ENCODE measurements at regions not wholly inside any gene's neighbourhood (a gene's known extent, or its start where the extent isn't known, plus 50 kb on each side); places are given as distances from the start of the nearest gene placed in this dataset.
"Not testable (repeated sequence)": the region's sequence is repeated elsewhere in the genome, so short reads cannot be mapped to it uniquely, and the experiment has no call there.

GRCh38 chr11:96484361-96484760 lies 94.5 kb downstream of the JRKL start:
- no peak for DNase-seq (ENCODE audit: low read depth, low spot score)
- no peak for FAIRE-seq
- Histone ChIP-seq H3K9me3 (replicated peaks; ENCODE audit: control insufficient read depth, insufficient read depth, low read length) (no peaks in the 10 kb centered on the region), H3K4me2 (ENCODE audit: insufficient read depth, low read length) (no peak overlapping the region), H3K9me1 (replicated peaks; ENCODE audit: control insufficient read depth, extremely low read depth, insufficient read depth, low read length) (no peaks in the 10 kb centered on the region), H3K27ac (ENCODE audit: insufficient read depth, low read depth, low read length) (no peak overlapping the region), H3K36me3 (ENCODE audit: control insufficient read depth in 2 of 2, extremely low read depth in 1 of 2, insufficient read depth in 2 of 2, low read length in 2 of 2) (no peaks in the 10 kb centered on the region), H3K4me3 (replicated peaks in 1 of 3; ENCODE audit: insufficient read depth in 1 of 3, low read depth in 1 of 3, low read length in 3 of 3) (no peak overlapping the region), H3K27me3 (ENCODE audit: control insufficient read depth in 2 of 2, insufficient read depth in 2 of 2, low read length in 2 of 2) (no peaks in the 10 kb centered on the region), H3K4me1 (ENCODE audit: control insufficient read depth, extremely low read depth, insufficient read depth, low read length) (no peaks in the 10 kb centered on the region), H2AFZ (ENCODE audit: low read depth, low read length) (no peak overlapping the region), H4K20me1 (replicated peaks; ENCODE audit: control insufficient read depth, extremely low read depth, insufficient read depth, low read length) (no peaks in the 10 kb centered on the region), H3K79me2 (ENCODE audit: control insufficient read depth, insufficient read depth, low read length) (no peaks in the 10 kb centered on the region), H3K9ac (replicated peaks; ENCODE audit: extremely low read depth, insufficient read depth, low read length) (no peak overlapping the region)
- intact Hi-C loops (cut with micrococcal nuclease) = no loop called here
- CTCF ChIA-PET = interaction anchor here (3.3 kb wide), 1 partner anchor 19 kb away, joined by 23 read pairs; no protein-coding TSS in a partner anchor
- POLR2A ChIA-PET = no interaction called here
- no TSS peak for BruUV-seq (replicated peaks)
- TF ChIP-seq MAX (IDR thresholded peaks at IDR 0.05; ENCODE audit: insufficient read depth, insufficient read length) (no peak), MYC (IDR thresholded peaks at IDR 0.05; ENCODE audit: low read depth, low read length) (no peak), POLR2A (IDR thresholded peaks at IDR 0.05; ENCODE audit: low read depth, low read length) (no peak), POLR2AphosphoS5 (IDR thresholded peaks at IDR 0.05; ENCODE audit: insufficient read depth, low read depth, low read length) (no peak), EZH2 (IDR thresholded peaks at IDR 0.05; ENCODE audit: borderline replicate concordance, low read depth, low read length, severe bottlenecking) (no peak)
- dilution Hi-C loops (cut with MboI; ENCODE audit: extremely low pct_ligation_motif_present, low sequenced_read_pairs) = no loop called here

DNA sequence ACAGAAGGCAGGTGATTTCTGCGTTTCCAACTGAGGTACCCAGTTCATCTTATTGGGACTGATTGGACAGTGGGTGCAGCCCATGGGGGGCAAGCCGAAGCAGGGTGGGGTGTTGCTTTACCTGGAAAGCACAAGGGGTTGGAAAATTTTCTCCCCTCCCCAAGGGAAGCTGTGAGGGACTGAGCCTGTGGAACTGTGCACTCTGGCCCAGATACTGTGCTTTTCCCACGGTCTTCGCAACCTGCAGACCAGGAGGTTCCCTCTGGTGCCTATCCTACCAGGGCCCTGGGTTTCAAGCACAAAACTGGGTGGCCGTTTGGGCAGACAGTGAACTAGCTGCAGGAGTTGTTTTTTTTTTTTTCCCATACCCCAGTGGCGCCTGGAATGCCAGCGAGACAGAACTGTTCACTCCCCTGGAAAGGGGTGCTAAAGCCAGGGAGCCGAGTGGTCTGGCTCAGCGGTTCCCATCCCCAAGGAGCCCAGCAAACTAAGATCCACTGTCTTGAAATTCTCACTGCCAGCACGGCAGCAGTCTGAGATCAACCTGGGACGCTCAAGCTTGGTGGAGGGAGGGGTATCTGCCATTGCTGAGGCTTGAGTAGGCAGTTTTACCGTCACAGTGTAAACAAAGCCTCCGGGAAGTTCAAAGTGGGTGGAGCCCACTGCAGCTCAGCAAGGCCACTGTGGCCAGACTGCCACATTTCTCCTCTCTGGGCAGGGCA lies 97.2 kb downstream of the JRKL start:
- H3K9me3 ChIP-seq (replicated peaks; ENCODE audit: control insufficient read depth, insufficient read depth, low read length) = no peaks in the 10 kb centered on the region
- H3K27ac ChIP-seq (ENCODE audit: insufficient read depth, low read depth, low read length) = no peak overlapping the region
- H3K4me1 ChIP-seq (ENCODE audit: control insufficient read depth, extremely low read depth, insufficient read depth, low read length) = no peaks in the 10 kb centered on the region
- no peak overlapping the region for H3K4me2 ChIP-seq (ENCODE audit: insufficient read depth, low read length)
- no peaks in the 10 kb centered on the region for H3K36me3 ChIP-seq (ENCODE audit: control insufficient read depth in 2 of 2, extremely low read depth in 1 of 2, insufficient read depth in 2 of 2, low read length in 2 of 2)
- POLR2A ChIA-PET = no interaction called here
- CTCF ChIA-PET = interaction anchor here (0.9 kb wide), 1 partner anchor 10 kb away, joined by 3 read pairs; no protein-coding TSS in a partner anchor
- H3K4me3 ChIP-seq (replicated peaks in 1 of 3; ENCODE audit: insufficient read depth in 1 of 3, low read depth in 1 of 3, low read length in 3 of 3) = no peak overlapping the region
- H2AFZ ChIP-seq (ENCODE audit: low read depth, low read length) = no peak overlapping the region
- no peak for FAIRE-seq
- no peaks in the 10 kb centered on the region for H3K79me2 ChIP-seq (ENCODE audit: control insufficient read depth, insufficient read depth, low read length)
- no peaks in the 10 kb centered on the region for H3K27me3 ChIP-seq (ENCODE audit: control insufficient read depth in 2 of 2, insufficient read depth in 2 of 2, low read length in 2 of 2)
- intact Hi-C loops (cut with micrococcal nuclease) (no loop called here), dilution Hi-C loops (cut with MboI; ENCODE audit: extremely low pct_ligation_motif_present, low sequenced_read_pairs) (no loop called here)
- no peak for DNase-seq (ENCODE audit: low read depth, low spot score)
- no TSS peak for BruUV-seq (replicated peaks)
- no peak overlapping the region for H3K9ac ChIP-seq (replicated peaks; ENCODE audit: extremely low read depth, insufficient read depth, low read length)
- no peaks in the 10 kb centered on the region for H3K9me1 ChIP-seq (replicated peaks; ENCODE audit: control insufficient read depth, extremely low read depth, insufficient read depth, low read length)
- H4K20me1 ChIP-seq (replicated peaks; ENCODE audit: control insufficient read depth, extremely low read depth, insufficient read depth, low read length) = no peaks in the 10 kb centered on the region
- TF ChIP-seq JUN (IDR thresholded peaks at IDR 0.05; ENCODE audit: borderline replicate concordance, insufficient read depth, insufficient read length, low read depth) = no peak

DNA sequence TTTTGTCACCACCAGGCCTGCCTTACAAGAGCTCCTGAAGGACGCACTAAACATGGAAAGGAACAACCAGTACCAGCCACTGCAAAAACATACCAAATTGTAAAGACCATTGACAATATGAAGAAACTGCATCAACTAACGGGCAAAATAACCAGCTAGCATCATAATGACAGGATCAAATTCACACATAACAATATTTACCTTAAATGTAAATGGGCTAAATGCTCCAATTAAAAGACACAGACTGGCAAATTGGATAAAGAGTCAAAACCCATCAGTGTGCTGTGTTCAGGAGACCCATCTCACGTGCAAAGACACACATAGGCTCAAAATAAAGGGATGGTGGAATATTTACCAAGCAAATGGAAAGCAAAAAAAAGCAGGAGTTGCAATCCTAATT lies 99.1 kb downstream of the JRKL start:
- H3K9me1 ChIP-seq (replicated peaks; ENCODE audit: control insufficient read depth, extremely low read depth, insufficient read depth, low read length); H3K9ac ChIP-seq (replicated peaks; ENCODE audit: extremely low read depth, insufficient read depth, low read length); H3K4me1 ChIP-seq (ENCODE audit: control insufficient read depth, extremely low read depth, insufficient read depth, low read length); BruUV-seq (replicated peaks); CTCF ChIA-PET; H3K27me3 ChIP-seq (ENCODE audit: control insufficient read depth in 2 of 2, insufficient read depth in 2 of 2, low read length in 2 of 2); H3K27ac ChIP-seq (ENCODE audit: insufficient read depth, low read depth, low read length); H3K36me3 ChIP-seq (ENCODE audit: control insufficient read depth in 2 of 2, extremely low read depth in 1 of 2, insufficient read depth in 2 of 2, low read length in 2 of 2); H3K4me3 ChIP-seq (replicated peaks in 1 of 3; ENCODE audit: insufficient read depth in 1 of 3, low read depth in 1 of 3, low read length in 3 of 3); H4K20me1 ChIP-seq (replicated peaks; ENCODE audit: control insufficient read depth, extremely low read depth, insufficient read depth, low read length); H3K4me2 ChIP-seq (ENCODE audit: insufficient read depth, low read length); dilution Hi-C loops (cut with MboI; ENCODE audit: extremely low pct_ligation_motif_present, low sequenced_read_pairs); POLR2A ChIA-PET; H3K79me2 ChIP-seq (ENCODE audit: control insufficient read depth, insufficient read depth, low read length); H2AFZ ChIP-seq (ENCODE audit: low read depth, low read length); H3K9me3 ChIP-seq (replicated peaks; ENCODE audit: control insufficient read depth, insufficient read depth, low read length); intact Hi-C loops (cut with micrococcal nuclease); FAIRE-seq; DNase-seq (ENCODE audit: low read depth, low spot score): not testable (repeated sequence)

Data from endothelial cell of umbilical vein (primary cell).